ENCODE measurements at regions not wholly inside any gene's neighbourhood (a gene's known extent, or its start where the extent isn't known, plus 50 kb on each side); places are given as distances from the start of the nearest gene placed in this dataset.
"Not testable (repeated sequence)": the region's sequence is repeated elsewhere in the genome, so short reads cannot be mapped to it uniquely, and the experiment has no call there.

DNA sequence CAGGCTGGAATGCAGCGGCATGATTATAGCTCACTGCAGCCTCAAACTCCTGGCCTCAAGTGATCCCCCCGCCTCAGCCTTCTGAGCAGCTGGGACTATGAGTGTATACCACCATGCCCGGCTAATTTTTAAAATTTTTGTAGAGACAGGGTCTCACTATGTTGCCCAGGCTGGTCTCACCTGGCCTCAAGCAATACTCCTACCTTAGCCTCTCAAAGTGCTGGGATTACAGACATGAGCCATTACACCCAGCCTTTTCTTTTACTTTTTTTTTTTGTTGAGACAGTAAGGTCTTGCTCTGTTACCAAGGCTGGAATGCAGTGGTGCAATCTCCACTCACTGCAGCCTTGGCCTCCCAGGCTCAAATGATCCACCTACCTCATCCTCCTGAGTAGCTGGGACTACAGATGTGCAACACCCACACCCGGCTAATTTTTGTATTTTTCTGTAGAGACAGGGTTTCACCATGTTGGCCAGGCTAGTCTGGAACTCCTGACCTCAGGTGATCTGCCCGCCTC, 155.5 kb downstream of the IGLL1 start:
- not testable (repeated sequence) for H3K27me3 ChIP-seq (ENCODE audit: control insufficient read depth, insufficient read depth, low read length); H3K4me3 ChIP-seq (ENCODE audit: low read depth, low read length); H3K4me1 ChIP-seq (ENCODE audit: control insufficient read depth, insufficient read depth, low read length); H3K9ac ChIP-seq (ENCODE audit: low read depth, low read length); H3K9me3 ChIP-seq (ENCODE audit: control insufficient read depth, insufficient read depth, low read length); H3K36me3 ChIP-seq (ENCODE audit: control insufficient read depth, insufficient read depth, low read length)

DNA sequence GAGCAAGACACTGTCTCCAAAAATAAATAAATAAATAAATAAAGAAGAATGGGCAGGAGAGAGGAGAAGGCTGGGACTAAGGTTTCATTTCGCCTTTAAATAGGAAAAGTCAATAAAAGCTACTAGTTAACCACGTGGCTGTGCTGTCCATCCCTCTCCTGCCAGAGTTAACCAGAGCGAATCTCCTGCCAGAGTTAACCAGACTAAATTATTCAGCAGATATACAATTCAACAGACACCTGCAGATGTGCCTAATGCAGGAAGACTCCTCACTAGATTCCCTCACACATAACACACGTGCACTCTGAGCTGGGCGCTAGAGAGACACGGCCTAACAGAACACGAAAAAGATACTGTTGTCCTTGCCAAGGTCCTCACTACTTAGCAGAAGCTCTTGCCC, 156.1 kb downstream of the IGLL1 start:
- Histone ChIP-seq H3K4me1 (ENCODE audit: control insufficient read depth, insufficient read depth, low read length) (no peaks in the 10 kb centered on the region), H3K9ac (ENCODE audit: low read depth, low read length) (no peak overlapping the region), H3K9me3 (ENCODE audit: control insufficient read depth, insufficient read depth, low read length) (no peaks in the 10 kb centered on the region), H3K27me3 (ENCODE audit: control insufficient read depth, insufficient read depth, low read length) (no peaks in the 10 kb centered on the region), H3K4me3 (ENCODE audit: low read depth, low read length) (no peak overlapping the region), H3K36me3 (ENCODE audit: control insufficient read depth, insufficient read depth, low read length) (no peaks in the 10 kb centered on the region)

DNA sequence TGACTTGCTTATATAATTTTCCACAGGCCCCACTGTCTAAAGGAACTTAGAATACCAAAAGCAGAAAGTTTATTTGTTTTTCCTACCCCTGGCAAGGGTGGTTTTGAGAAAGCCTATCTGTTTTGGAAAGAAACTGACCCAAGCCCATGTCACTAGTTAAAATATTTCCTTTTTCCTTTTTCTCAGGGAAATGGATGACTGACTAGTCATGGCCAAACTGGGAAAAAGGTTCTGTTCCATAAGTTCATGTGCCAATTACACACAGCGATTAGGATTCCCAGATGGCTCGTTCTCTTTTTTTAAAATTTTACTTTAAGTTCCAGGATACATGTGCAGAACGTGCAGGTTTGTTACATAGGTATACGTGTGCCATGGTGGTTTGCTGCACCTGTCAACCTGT, 157.8 kb downstream of the IGLL1 start:
- H3K36me3 ChIP-seq (ENCODE audit: control insufficient read depth, insufficient read depth, low read length); H3K9ac ChIP-seq (ENCODE audit: low read depth, low read length); H3K9me3 ChIP-seq (ENCODE audit: control insufficient read depth, insufficient read depth, low read length); H3K4me3 ChIP-seq (ENCODE audit: low read depth, low read length); H3K27me3 ChIP-seq (ENCODE audit: control insufficient read depth, insufficient read depth, low read length); H3K4me1 ChIP-seq (ENCODE audit: control insufficient read depth, insufficient read depth, low read length): not testable (repeated sequence)

DNA sequence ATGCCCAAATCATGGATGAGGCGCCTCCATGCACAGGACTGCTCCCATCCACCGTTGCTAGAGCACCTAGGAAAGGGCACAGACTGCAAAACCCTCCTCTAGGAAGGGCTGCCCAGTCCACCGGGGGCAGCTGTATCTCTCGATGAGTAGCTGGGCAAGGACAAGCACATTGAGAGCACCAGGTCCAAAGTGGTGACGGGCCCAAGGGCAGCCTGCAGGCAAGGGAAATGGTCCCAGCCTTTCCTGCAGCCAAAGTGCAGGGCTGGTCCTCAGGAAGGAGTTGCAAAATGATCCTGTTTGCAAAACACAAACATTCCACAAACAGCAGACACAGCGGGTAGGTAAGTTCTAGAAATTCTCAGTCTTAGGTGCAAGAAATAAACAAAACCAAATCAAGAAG, 158.8 kb downstream of the IGLL1 start:
- H3K4me3 ChIP-seq (ENCODE audit: low read depth, low read length); H3K9me3 ChIP-seq (ENCODE audit: control insufficient read depth, insufficient read depth, low read length); H3K4me1 ChIP-seq (ENCODE audit: control insufficient read depth, insufficient read depth, low read length); H3K27me3 ChIP-seq (ENCODE audit: control insufficient read depth, insufficient read depth, low read length); H3K9ac ChIP-seq (ENCODE audit: low read depth, low read length); H3K36me3 ChIP-seq (ENCODE audit: control insufficient read depth, insufficient read depth, low read length): not testable (repeated sequence)

DNA sequence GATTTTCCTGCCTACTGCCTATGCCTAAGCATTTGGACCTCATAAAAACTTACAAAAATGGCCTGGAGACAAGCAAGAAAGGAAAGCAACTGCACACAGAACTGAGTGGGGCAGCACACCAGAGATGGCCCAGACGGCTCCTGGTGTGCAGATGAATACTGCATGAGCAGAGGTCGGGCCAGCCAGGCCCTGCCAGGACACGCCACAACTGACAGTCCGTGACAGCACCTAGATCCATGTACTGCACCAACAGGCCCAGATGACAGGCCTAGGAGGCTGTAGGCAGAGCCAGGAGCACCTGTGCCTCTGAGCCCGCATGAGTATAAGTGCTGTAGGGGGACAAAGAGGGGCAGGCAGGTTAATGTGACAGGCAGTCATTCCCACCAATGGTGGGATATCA, 160.2 kb downstream of the IGLL1 start:
- Histone ChIP-seq H3K36me3 (ENCODE audit: control insufficient read depth, insufficient read depth, low read length) (no peaks in the 10 kb centered on the region), H3K9me3 (ENCODE audit: control insufficient read depth, insufficient read depth, low read length) (no peaks in the 10 kb centered on the region), H3K9ac (ENCODE audit: low read depth, low read length) (no peak overlapping the region), H3K4me1 (ENCODE audit: control insufficient read depth, insufficient read depth, low read length) (no peaks in the 10 kb centered on the region), H3K27me3 (ENCODE audit: control insufficient read depth, insufficient read depth, low read length) (no peaks in the 10 kb centered on the region), H3K4me3 (ENCODE audit: low read depth, low read length) (no peak overlapping the region)

DNA sequence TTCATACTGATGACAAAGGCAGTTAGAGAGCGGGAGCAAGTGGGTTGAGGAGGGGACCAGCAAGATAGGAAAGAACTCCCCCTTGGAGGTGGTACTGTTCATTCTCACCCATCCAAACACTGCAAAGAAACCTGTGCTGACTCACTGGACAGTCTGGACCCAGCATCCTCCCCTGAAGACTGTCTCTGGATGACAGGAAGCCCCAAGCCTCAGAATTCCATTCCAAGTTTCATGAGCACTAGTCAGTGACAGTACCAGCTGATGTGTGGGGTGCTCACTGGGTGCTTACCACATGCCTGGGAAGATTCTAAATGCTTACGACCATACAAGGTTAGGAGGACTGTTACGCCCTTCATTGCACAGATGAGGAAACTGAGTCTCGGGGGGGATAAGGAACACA, 160.9 kb downstream of the IGLL1 start:
- Histone ChIP-seq H3K9me3 (ENCODE audit: control insufficient read depth, insufficient read depth, low read length) (no peaks in the 10 kb centered on the region), H3K9ac (ENCODE audit: low read depth, low read length) (no peak overlapping the region), H3K4me1 (ENCODE audit: control insufficient read depth, insufficient read depth, low read length) (no peaks in the 10 kb centered on the region), H3K27me3 (ENCODE audit: control insufficient read depth, insufficient read depth, low read length) (no peaks in the 10 kb centered on the region), H3K36me3 (ENCODE audit: control insufficient read depth, insufficient read depth, low read length) (no peaks in the 10 kb centered on the region), H3K4me3 (ENCODE audit: low read depth, low read length) (no peak overlapping the region)

DNA sequence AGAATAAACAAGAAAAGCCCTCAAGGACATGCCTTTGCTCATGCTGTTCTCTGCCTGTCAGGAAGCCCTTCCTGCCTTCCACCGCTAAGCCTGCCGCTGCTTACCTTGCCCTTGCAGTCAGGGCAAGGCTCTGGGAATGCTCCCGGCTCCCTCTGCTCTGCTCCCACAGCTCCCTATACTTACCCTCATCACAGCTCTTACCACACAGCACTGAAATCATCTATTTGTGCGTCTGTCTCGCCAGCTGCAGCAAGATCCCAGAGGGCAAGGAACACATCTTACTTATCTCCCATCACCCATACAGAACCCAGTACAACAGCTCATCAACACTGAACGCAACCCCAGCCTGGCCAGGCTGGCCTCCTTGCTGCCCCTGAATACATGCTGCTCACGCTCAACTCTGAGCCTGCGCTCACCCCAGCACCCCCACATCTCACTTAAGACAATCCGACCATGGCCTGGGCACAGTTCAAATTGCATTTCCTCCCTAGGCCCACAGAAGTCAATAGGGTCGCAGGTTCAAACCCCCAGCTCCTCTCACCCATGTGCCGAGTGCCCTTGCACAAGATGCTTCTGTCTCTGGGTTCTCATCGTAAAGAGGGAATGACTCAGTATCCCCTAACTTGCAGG, 161.8 kb downstream of the IGLL1 start:
- Histone ChIP-seq H3K9me3 (ENCODE audit: control insufficient read depth, insufficient read depth, low read length) (no peaks in the 10 kb centered on the region), H3K4me3 (ENCODE audit: low read depth, low read length) (no peak overlapping the region), H3K9ac (ENCODE audit: low read depth, low read length) (no peak overlapping the region), H3K36me3 (ENCODE audit: control insufficient read depth, insufficient read depth, low read length) (no peaks in the 10 kb centered on the region), H3K27me3 (ENCODE audit: control insufficient read depth, insufficient read depth, low read length) (no peaks in the 10 kb centered on the region), H3K4me1 (ENCODE audit: control insufficient read depth, insufficient read depth, low read length) (no peaks in the 10 kb centered on the region)

DNA sequence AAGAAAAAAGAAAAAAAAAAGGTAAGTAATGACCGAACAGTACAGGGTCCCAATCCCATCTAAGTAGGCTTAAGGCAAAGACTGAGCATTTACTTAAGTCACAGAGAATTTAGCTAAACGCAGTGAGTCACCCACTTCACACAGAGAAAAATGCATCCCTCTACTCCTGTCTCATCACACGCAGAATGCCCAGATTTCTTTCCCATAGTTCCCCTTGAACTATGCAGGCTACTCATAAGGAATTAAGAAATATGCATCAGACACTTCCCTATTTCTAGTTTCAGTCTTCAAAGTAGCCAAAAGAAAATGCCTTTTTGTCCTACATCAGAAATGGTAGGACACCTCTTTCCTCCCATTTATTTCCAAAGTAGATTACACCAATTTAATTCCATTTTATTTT, 162.8 kb downstream of the IGLL1 start:
- H3K36me3 ChIP-seq (ENCODE audit: control insufficient read depth, insufficient read depth, low read length); H3K9ac ChIP-seq (ENCODE audit: low read depth, low read length); H3K4me1 ChIP-seq (ENCODE audit: control insufficient read depth, insufficient read depth, low read length); H3K9me3 ChIP-seq (ENCODE audit: control insufficient read depth, insufficient read depth, low read length); H3K4me3 ChIP-seq (ENCODE audit: low read depth, low read length); H3K27me3 ChIP-seq (ENCODE audit: control insufficient read depth, insufficient read depth, low read length): not testable (repeated sequence)

DNA sequence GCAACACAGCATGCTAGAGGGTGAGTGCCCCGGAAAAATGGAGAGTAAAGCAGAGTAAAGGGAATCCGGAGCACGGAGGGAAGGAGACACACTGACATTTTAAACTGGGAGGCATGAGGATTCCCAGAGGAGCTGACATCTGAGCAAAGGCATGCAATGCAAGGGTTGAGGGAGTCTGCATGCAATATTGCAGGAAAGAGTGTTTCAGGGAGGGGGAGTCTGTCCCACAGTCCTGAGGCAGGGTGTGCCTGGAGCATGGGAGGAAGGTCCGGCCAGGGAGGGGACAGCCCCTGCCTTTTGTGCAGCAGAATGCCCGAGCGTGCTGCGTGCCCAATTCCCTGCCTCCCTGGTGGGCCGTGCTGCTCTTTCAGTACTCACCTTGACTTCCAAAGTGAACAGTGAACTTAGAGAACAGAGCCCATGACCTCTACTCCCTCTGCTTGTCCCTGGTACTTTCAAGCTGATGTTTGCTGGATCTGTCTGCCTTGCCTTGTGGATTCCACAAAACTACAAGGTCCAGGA, 163.9 kb downstream of the IGLL1 start:
- not testable (repeated sequence) for H3K36me3 ChIP-seq (ENCODE audit: control insufficient read depth, insufficient read depth, low read length); H3K4me1 ChIP-seq (ENCODE audit: control insufficient read depth, insufficient read depth, low read length); H3K9ac ChIP-seq (ENCODE audit: low read depth, low read length); H3K4me3 ChIP-seq (ENCODE audit: low read depth, low read length); H3K27me3 ChIP-seq (ENCODE audit: control insufficient read depth, insufficient read depth, low read length); H3K9me3 ChIP-seq (ENCODE audit: control insufficient read depth, insufficient read depth, low read length)

DNA sequence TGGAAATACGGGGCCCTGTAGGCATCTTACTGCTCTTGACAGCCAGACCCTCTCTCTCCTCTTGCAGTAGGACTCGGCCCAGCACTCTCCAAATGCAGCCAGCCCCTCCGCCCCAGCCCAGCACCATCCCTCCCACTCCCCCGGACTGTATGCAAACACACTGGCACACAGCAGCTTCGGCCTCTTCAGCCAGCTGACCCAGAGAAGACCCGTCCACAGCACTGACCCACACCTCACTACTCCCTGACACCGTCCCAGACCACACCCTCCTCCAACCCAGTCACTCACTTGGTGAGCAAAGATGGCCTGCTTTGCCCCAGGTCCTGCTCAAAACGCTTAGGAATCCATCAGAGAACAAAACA, 164.6 kb downstream of the IGLL1 start:
- Histone ChIP-seq H3K27me3 (ENCODE audit: control insufficient read depth, insufficient read depth, low read length) (no peaks in the 10 kb centered on the region), H3K4me3 (ENCODE audit: low read depth, low read length) (no peak overlapping the region), H3K9ac (ENCODE audit: low read depth, low read length) (no peak overlapping the region), H3K9me3 (ENCODE audit: control insufficient read depth, insufficient read depth, low read length) (no peaks in the 10 kb centered on the region), H3K36me3 (ENCODE audit: control insufficient read depth, insufficient read depth, low read length) (no peaks in the 10 kb centered on the region), H3K4me1 (ENCODE audit: control insufficient read depth, insufficient read depth, low read length) (no peaks in the 10 kb centered on the region)

DNA sequence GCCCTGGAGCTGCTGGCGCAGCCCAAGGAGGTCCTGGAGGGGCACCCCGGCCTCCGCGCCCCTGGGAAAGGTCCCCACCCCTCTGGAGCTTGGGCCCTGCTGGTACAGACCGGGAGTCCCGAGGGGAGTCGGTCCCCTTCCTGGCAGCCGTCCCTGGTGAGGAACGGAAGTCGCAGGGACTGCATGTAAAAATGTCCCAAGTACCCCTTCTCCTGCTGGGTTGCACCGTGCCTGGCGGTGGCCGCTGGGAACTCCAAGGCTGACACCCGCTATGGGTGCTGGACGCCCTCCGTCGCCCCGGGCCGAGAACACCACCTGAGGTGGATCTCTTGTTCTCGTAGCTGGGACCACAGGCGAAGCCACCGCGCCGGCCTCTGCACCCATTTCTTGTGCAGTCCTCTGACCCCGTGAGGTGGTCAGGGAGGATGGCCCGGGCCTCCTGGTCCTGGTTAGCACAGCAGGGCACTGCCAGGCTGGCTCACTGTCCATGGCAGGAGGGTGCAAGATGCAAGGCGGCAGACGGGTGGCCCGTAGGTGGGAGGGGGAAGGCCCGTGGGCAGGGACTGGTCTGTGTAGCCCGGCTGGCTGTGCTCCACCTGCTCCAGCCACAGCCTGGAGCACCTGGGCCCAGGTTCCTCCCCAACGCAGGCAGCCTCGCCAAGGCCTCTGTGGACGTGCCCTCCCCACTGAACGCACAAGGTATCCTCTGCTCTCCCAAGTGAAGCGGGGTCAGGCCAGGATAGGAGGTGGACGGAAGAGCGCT, 165.2 kb downstream of the IGLL1 start:
- Histone ChIP-seq H3K27me3 (ENCODE audit: control insufficient read depth, insufficient read depth, low read length) (no peaks in the 10 kb centered on the region), H3K9ac (ENCODE audit: low read depth, low read length) (no peak overlapping the region), H3K4me3 (ENCODE audit: low read depth, low read length) (no peak overlapping the region), H3K9me3 (ENCODE audit: control insufficient read depth, insufficient read depth, low read length) (no peaks in the 10 kb centered on the region), H3K36me3 (ENCODE audit: control insufficient read depth, insufficient read depth, low read length) (no peaks in the 10 kb centered on the region), H3K4me1 (ENCODE audit: control insufficient read depth, insufficient read depth, low read length) (no peaks in the 10 kb centered on the region)

DNA sequence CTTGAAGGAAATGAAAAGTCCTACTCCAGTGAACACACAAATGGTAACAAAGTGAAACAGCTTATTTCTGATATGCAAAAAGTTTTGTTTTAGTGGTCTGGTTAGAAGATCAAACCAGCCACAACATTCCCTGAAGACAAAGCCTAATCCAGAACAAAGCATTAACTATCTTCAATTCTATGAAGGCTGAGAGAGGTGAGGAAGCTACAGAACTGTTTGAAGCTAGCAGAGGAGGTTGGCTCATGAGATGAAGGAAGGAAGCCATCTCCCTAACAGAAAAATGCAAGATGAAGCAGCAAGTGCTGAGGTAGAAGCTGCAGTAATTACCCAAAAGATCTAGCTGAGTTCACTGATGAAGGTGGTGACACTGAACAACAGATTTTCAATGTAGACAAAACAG, 168.4 kb downstream of the IGLL1 start:
- Histone ChIP-seq H3K36me3 (ENCODE audit: control insufficient read depth, insufficient read depth, low read length) (no peaks in the 10 kb centered on the region), H3K9ac (ENCODE audit: low read depth, low read length) (no peak overlapping the region), H3K4me3 (ENCODE audit: low read depth, low read length) (no peak overlapping the region), H3K9me3 (ENCODE audit: control insufficient read depth, insufficient read depth, low read length) (no peaks in the 10 kb centered on the region), H3K27me3 (ENCODE audit: control insufficient read depth, insufficient read depth, low read length) (peaks cover 2% of the 10 kb centered on the region), H3K4me1 (ENCODE audit: control insufficient read depth, insufficient read depth, low read length) (no peaks in the 10 kb centered on the region)
